ENCODE measurements at regions not wholly inside any gene's neighbourhood (a gene's known extent, or its start where the extent isn't known, plus 50 kb on each side); places are given as distances from the start of the nearest gene placed in this dataset.

DNA sequence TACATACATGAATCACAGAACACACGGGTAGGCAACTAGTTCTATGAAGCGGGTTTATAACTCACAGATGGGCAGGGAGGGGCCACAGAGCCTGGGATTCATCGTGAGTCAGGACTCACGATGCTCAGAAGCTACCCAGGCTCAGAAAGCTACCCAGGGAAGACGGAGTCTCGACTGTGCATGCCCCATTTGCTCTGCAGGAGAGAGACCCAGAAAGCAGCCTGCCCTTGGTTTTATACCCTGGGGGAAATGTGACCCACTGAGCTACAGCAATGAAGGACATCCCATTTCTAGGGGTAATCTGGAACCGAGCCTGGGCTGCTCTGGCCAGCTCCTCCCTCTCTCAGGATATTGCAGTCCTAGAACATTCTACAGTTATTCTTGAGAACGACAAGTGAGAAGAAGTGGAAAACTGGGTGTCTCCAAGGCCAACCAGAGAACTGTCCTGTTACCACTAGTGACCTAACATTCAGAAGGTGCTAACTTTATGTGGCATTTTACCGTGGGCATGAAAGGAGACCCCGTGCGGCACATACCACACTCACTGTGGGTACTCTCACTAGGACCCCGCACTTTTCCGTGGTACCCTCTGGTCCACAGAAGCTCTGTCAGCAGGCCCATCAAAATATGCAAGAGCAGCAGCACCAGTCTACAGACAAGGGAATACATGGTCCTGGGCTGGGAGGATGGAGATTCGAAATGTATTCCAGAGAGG is 201.9 kb upstream of the PMEPA1 start:
- H3K4me3 Mint-ChIP-seq = no peak overlapping the region
- no peaks in the 10 kb centered on the region for H3K4me1 Mint-ChIP-seq
- H3K27me3 Mint-ChIP-seq = peaks cover 32% of the 10 kb centered on the region
- DNase-seq = no peak
- no peaks in the 10 kb centered on the region for H3K9me3 Mint-ChIP-seq
- H3K36me3 Mint-ChIP-seq = no peaks in the 10 kb centered on the region
- CTCF ChIA-PET = interaction anchor here (0.8 kb wide), 1 partner anchor 289 kb away, joined by 3 read pairs; no protein-coding TSS in a partner anchor
- H3K27ac Mint-ChIP-seq = no peak overlapping the region

DNA sequence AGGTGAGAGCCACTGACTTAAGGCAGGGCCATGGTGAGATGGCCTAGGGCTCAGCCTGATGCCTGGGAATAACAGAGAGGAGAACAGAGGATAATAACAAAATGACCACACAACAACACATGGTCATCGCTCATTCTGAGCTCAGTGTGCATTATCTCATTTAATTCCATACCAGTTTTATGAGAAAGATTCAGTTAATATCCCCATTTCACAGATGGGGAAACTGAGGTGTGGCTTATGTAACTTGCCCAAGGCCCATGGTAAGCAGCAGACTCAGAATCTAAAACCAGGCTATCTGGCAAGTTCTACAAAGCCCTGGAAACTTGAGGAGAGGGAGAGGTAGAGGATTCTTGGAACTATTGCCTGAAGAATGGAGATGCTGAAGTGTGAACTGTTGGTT is 200.9 kb upstream of the PMEPA1 start:
- no peaks in the 10 kb centered on the region for H3K9me3 Mint-ChIP-seq
- DNase-seq = no peak
- CTCF ChIA-PET = no interaction called here

DNA sequence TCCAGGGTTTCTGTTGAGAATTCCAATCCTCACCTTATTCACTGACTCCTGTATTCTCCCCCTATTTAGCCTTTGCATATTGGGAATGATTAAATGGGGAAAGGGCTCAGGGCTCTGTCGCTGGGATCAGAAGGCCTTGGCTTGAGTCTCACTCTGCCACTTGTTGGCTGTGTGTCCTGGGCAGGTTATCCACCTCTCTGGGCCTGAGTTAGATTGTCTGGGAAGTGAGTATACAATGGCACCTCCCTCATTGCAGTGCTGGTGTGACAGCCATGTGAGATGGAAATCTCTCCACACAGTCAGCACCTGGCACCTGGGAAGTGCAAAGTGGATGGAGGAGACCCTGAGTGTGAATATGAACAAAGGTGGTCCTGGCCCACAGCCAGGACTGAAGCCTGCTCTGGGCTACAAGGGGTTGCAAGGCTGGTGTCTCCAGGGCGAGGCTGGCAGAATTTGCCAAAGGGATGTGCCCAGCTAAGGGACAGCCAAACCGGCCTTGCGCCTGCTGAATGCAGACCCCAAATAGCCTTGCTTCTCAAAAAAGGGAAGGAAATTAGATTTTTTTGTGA is 200.0 kb upstream of the PMEPA1 start:
- H3K4me3 Mint-ChIP-seq = no peak overlapping the region
- no peaks in the 10 kb centered on the region for H3K4me1 Mint-ChIP-seq
- DNase-seq = no peak
- CTCF ChIA-PET = no interaction called here
- no peak overlapping the region for H3K27ac Mint-ChIP-seq
- H3K9me3 Mint-ChIP-seq = no peaks in the 10 kb centered on the region
- H3K27me3 Mint-ChIP-seq = peaks cover 42% of the 10 kb centered on the region
- no peaks in the 10 kb centered on the region for H3K36me3 Mint-ChIP-seq

More for the DNA sequence above, 200.9 kb upstream of the PMEPA1 start:
- peaks cover 38% of the 10 kb centered on the region for H3K27me3 Mint-ChIP-seq
- H3K27ac Mint-ChIP-seq = no peak overlapping the region
- H3K4me3 Mint-ChIP-seq = no peak overlapping the region
- no peaks in the 10 kb centered on the region for H3K4me1 Mint-ChIP-seq
- H3K36me3 Mint-ChIP-seq = no peaks in the 10 kb centered on the region

DNA sequence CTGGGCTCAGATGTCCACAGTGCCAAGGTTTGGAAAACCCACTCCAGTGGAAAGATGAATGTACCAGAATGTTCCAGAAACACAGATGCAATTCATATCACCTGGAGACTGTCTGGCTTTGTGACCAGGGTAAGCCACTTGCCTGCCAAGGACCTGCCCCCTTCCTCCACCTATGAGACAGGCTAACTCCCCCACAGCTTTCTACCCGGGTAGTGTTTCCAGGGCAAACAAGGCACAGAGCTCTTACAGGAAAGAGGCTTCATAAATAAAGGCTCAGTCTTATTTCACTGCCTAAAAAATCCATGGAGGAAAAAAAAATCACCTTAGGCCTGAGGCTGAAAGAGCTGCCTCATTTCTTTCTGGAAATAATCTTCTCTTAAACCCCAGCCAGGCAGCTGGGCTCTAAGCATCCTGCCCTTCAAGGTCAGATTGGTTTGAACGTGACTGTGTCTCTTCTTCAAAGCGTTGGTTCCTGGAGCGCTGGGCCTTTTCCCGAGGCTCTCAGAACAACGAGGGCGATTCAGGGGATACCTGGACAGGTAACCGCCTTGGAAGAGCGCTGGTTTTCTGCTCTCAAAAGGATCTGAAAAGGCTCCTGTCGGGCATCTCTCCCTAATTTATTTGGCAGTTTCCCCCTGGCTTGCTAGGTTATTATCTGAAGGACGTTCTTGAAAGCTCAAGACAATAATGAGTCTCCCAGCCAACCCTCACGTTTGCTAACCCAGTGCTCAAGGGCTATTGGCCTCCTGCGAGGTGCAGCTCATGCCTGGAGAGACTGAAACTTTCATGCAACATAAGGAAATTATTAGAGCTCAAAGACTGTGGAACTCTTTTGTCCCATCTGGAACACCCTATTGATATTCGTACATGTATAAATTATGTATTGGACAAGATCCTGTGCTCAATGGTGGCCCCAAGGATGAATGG is 199.2 kb upstream of the PMEPA1 start:
- H3K27me3 Mint-ChIP-seq = peaks cover 49% of the 10 kb centered on the region
- no peak for DNase-seq
- H3K4me1 Mint-ChIP-seq = no peaks in the 10 kb centered on the region
- CTCF ChIA-PET = no interaction called here
- no peaks in the 10 kb centered on the region for H3K9me3 Mint-ChIP-seq
- H3K4me3 Mint-ChIP-seq = no peak overlapping the region
- no peak overlapping the region for H3K27ac Mint-ChIP-seq
- H3K36me3 Mint-ChIP-seq = no peaks in the 10 kb centered on the region

DNA sequence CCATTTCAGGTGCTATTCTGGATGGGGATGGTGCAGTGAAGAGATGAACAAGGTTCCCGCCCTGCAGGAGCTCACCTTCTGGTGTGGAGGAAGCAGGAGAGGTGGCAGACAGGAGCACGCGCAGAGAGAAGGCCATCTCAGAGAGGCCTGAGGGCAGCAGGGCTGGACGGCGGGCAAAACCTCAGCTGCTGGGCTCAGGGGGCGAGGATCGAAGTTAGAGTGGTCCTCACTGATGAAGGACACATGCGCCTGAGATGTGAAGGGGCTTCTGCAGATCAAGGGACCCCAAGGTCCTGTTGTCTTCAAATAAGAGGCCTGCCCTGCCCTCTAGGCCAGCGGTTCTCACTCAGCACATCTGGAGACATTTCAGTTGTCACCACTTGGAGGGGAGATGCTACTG is 198.4 kb upstream of the PMEPA1 start:
- CTCF ChIA-PET = no interaction called here
- H3K9me3 Mint-ChIP-seq = no peaks in the 10 kb centered on the region
- H3K4me1 Mint-ChIP-seq = no peaks in the 10 kb centered on the region
- no peak overlapping the region for H3K4me3 Mint-ChIP-seq
- H3K27ac Mint-ChIP-seq = no peak overlapping the region
- H3K27me3 Mint-ChIP-seq = peaks cover 53% of the 10 kb centered on the region
- no peaks in the 10 kb centered on the region for H3K36me3 Mint-ChIP-seq
- no peak for DNase-seq

DNA sequence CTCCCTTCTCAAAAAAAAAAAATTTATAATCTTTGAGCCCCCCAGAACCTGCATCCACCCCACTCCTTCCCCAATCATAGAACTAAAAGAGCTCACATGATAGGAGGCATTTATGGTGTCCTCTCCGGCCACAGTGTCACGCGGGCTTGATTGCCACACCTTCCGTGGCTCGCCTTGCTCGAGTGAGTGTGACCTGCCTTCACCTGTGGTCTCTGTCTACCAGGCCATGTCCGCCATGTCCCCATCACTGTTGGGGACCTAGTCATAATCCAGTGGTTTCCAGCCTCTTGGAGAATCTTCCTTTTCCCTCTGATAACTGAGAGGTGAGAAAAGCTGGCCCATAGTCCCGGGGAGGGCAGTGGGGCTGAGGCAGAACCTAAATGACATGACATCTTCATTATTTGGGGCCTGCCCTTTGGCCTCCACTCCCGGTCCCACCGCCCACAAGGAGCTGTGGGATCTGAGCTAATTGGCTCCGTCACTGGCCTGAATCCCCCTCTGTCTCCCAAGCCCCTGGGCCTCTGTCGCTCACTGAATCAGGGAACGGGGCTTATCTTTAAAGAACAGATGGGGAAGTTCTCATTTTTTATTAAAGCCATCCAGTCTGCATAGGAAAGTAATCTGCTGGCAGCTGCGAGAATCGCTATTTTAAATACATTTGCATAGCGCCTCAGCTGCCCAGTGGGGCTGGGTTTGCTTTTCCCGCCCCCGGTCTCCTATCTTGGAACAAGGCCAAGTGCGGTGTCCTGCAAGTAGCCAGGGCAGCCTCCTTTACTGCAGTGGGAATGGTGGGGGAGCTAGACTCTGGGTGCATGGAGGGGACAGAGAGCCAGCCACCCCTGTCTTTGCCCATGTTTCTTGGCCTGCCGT is 197.6 kb upstream of the PMEPA1 start:
- H3K4me1 Mint-ChIP-seq = no peaks in the 10 kb centered on the region
- no peak overlapping the region for H3K4me3 Mint-ChIP-seq
- peaks cover 50% of the 10 kb centered on the region for H3K27me3 Mint-ChIP-seq
- DNase-seq = no peak
- H3K9me3 Mint-ChIP-seq = no peaks in the 10 kb centered on the region
- CTCF ChIA-PET = no interaction called here
- H3K27ac Mint-ChIP-seq = no peak overlapping the region
- H3K36me3 Mint-ChIP-seq = no peaks in the 10 kb centered on the region

DNA sequence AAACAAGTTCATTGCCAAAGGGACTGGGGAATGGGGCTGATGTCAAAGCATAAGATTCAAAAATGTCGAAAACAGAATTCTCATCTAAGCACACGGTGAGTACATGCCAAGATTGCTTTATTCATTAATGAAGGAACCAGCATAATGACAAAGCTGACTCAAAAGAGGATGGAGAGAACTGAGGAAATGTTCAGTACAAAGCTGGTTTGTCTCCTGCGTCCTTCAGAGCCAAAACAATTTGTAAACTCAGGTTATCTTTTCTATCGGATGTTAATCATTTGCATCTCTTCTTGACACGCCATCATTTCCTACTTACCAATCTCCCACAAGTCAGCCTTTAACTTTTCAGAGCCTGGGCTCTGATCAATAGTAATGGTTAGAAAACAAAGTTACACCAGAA is 195.6 kb upstream of the PMEPA1 start:
- Mint-ChIP-seq H3K27ac (no peak overlapping the region), H3K4me1 (no peaks in the 10 kb centered on the region), H3K9me3 (no peaks in the 10 kb centered on the region), H3K27me3 (peaks cover 53% of the 10 kb centered on the region), H3K36me3 (no peaks in the 10 kb centered on the region), H3K4me3 (no peak overlapping the region)
- CTCF ChIA-PET = no interaction called here
- no peak for DNase-seq

DNA sequence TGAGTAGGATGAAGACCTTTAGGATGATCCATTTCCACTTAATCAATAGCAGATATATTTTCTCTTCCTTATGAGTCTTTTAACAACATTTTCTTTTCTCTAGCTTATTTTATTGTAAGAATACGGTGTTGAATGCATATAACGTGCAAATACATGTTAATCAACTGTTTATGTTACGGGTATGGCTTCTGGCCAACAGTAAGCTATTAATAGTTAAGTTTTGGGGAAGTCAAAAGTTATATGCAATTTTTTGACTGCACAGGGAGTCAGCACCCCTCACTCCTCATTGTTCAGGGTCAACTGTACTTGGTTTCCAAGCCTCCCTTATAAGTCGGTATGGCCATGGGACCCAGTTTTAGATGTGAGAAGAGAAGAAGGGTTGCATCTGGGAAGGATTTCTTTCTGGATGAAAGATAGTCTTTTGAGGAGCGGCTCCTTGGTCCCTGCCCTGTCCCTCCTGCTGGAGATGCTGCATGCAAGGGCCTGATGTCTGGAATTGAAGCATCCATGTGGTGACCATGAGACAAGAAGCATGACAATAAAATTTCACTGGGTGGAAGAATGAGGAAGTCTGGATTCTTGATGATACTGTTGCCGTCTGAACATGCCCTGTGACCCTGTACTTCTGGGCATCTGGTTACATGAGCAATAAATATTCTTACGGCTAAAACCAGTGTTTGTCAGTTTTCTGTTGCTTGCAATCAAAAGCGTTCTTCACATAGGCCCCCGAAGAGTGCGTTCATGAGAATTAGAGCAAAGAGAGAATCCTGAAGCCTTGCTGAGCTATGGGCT is 194.7 kb upstream of the PMEPA1 start:
- Mint-ChIP-seq H3K9me3 (no peaks in the 10 kb centered on the region), H3K27ac (no peak overlapping the region), H3K4me1 (no peaks in the 10 kb centered on the region), H3K27me3 (peaks cover 52% of the 10 kb centered on the region), H3K36me3 (no peaks in the 10 kb centered on the region), H3K4me3 (no peak overlapping the region)
- CTCF ChIA-PET = interaction anchor here (0.7 kb wide), 1 partner anchor 320 kb away, joined by 3 read pairs; no protein-coding TSS in a partner anchor
- DNase-seq = no peak

DNA sequence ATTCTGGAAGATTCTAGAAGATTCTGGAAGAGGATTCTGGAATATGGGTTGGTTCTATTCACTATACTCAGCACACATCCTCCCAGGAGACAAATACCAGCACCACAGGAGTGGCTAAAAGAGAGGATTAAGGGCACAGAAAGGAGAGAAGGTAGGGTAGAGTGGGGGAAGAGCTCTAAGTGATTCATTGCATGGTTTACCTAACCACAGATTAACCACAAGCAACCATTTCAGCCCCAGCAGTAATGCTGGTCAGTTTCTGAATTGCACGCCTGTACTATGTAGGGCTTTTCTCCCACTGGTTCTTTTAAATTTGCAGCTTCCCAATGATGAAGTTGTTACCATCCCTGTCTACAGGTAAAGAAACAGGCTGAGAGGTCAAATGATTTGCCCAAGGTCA is 192.7 kb upstream of the PMEPA1 start:
- H3K27me3 Mint-ChIP-seq = peaks cover 36% of the 10 kb centered on the region

DNA sequence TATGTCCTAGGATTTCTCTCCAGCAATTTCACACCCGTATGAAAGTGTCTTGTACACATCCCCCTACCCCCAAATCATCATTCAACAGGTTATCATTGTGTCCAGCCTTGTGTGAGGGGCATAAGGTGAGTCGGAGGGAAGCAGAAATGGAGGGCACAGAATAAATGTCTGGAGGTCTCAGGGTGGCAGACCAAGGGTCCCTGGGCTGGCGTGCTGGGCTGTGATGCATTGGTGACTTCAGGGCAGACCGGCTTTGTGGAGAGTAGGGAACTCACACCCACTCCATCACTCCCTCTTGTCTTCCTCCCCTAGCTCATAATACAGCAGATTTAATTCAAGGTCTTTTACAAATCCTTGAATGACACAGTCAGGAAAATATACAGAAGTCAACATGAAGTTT is 191.7 kb upstream of the PMEPA1 start:
- Mint-ChIP-seq H3K4me1 (no peaks in the 10 kb centered on the region), H3K27ac (no peak overlapping the region), H3K9me3 (no peaks in the 10 kb centered on the region), H3K4me3 (no peak overlapping the region), H3K36me3 (no peaks in the 10 kb centered on the region), H3K27me3 (peaks cover 31% of the 10 kb centered on the region)
- DNase-seq = no peak
- CTCF ChIA-PET = no interaction called here

More for the DNA sequence above, 192.7 kb upstream of the PMEPA1 start:
- no peaks in the 10 kb centered on the region for H3K4me1 Mint-ChIP-seq
- CTCF ChIA-PET = no interaction called here
- no peak for DNase-seq
- H3K4me3 Mint-ChIP-seq = no peak overlapping the region
- H3K27ac Mint-ChIP-seq = no peak overlapping the region
- H3K9me3 Mint-ChIP-seq = no peaks in the 10 kb centered on the region
- no peaks in the 10 kb centered on the region for H3K36me3 Mint-ChIP-seq

DNA sequence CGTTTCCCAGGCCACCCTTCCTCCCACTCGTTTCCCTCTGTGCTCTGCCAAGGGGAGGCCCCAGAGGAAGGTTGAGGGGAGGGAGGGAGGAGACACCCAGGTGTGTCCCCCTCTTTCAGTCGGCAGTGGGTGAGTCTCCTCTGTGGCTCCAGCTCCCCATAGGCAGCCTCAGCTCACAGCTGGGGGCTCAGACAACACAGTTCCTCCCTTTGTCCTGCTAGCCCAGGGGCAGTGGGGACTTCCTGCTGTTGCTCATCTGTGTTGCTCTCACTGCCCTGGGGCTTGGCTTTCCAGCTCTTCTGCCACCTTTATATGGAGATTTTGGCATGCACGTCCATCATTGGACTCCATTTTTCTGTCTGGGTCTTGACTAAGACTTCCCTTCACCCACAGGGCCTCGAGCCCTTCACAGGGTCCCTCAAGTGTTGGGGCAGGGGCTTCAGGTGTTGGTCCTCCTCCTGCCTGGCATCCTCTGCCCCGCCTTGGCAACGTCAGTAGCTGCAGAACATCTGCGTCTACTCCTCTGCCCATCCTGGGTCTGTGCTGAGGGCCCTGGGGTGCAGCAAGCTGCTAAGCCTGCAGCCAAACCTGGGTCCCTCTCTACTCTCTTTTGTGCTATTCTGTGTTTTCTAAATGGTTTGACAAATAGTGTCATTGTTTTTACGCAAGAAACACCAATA is 190.6 kb upstream of the PMEPA1 start:
- H3K27me3 Mint-ChIP-seq = peaks cover 23% of the 10 kb centered on the region
- H3K4me1 Mint-ChIP-seq = no peaks in the 10 kb centered on the region
- H3K27ac Mint-ChIP-seq = no peak overlapping the region

DNA sequence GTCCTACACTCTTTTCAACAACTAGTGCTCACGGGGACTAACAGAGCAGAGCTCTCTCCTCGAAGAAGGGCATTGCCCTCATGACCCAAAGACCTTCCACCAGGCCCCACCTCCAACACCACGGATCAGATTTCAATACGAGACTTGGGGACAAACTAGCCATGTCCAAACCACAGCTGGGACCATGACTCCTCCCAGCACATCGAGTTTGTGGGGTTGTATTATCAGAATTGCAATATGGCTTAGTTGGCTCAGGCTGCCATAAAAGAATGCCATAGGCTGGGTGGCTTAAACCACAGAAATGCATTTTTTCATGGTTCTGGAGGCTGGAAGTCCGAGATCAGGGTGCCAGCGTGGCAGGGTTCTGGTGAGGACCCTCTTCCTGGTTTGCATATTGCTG is 189.7 kb upstream of the PMEPA1 start:
- no peaks in the 10 kb centered on the region for H3K4me1 Mint-ChIP-seq
- H3K36me3 Mint-ChIP-seq = no peaks in the 10 kb centered on the region
- H3K4me3 Mint-ChIP-seq = no peak overlapping the region
- no peak for DNase-seq
- peaks cover 16% of the 10 kb centered on the region for H3K27me3 Mint-ChIP-seq
- no peak overlapping the region for H3K27ac Mint-ChIP-seq
- CTCF ChIA-PET = no interaction called here
- H3K9me3 Mint-ChIP-seq = no peaks in the 10 kb centered on the region

More for the DNA sequence above, 190.6 kb upstream of the PMEPA1 start:
- CTCF ChIA-PET = no interaction called here
- Mint-ChIP-seq H3K9me3 (no peaks in the 10 kb centered on the region), H3K4me3 (no peak overlapping the region), H3K36me3 (no peaks in the 10 kb centered on the region)
- no peak for DNase-seq

DNA sequence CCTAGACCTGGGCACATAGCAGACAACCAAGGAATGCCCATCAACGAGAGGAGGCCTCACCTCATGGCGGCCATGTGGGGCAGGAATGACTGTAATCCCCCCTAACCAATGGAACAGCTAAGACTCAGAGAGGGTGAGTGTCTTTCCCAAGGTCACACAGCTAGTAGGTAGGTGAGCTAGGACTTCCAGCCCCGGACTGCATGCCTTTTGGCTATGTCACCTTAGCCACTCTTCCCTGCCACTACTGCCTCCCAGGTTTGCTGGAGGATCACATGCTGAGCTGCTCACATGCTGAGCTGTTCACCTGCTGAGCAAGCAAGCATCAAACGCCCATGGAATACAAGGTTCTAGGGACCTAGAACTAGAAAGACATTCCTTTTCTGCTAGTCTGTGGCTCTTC is 188.5 kb upstream of the PMEPA1 start:
- no peak for DNase-seq
- no peaks in the 10 kb centered on the region for H3K4me1 Mint-ChIP-seq
- CTCF ChIA-PET = no interaction called here
- H3K9me3 Mint-ChIP-seq = no peaks in the 10 kb centered on the region
- no peak overlapping the region for H3K27ac Mint-ChIP-seq
- no peak overlapping the region for H3K4me3 Mint-ChIP-seq
- H3K27me3 Mint-ChIP-seq = peaks cover 11% of the 10 kb centered on the region
- H3K36me3 Mint-ChIP-seq = no peaks in the 10 kb centered on the region
